Heart right ventricle (tissue), 16 donors: ENCODE measurements at regions not wholly inside any gene's neighbourhood (a gene's known extent, or its start where the extent isn't known, plus 50 kb on each side); places are given as distances from the start of the nearest gene placed in this dataset.

Experiments
- ATAC-seq, 8 donors: fragments of 200-7000 bp; cut with Tn5 transposase; one replicate each; pipeline ENCODE4 v1.9.1; 2020; ENCODE audit warnings: mild to moderate bottlenecking in 8 of 8, moderate library complexity in 8 of 8, moderate number of reproducible peaks in 1 of 8
- DNase-seq, 2 donors: peaks; one replicate each; pipeline ENCODE4 v3.0.0-alpha.2; 2020
- H3K27ac ChIP-seq, 10 donors: fragments of 200-600 bp; sonication (generic) in 2 of 10; one replicate each; pipeline versions ENCODE4 v1.5.0 to v1.8.0; 2020 to 2022; ENCODE audit warnings: mild to moderate bottlenecking in 3 of 10
- H3K27me3 ChIP-seq, 7 donors: fragments of 200-600 bp; one replicate each; pipeline ENCODE4 v1.8.0; 2021 to 2022; ENCODE audit warnings: mild to moderate bottlenecking in 2 of 7
- H3K36me3 ChIP-seq, 9 donors: fragments of 200-600 bp; sonication (generic) in 1 of 9; one replicate each; pipeline versions ENCODE4 v1.5.0 to v1.8.0; 2020 to 2022; ENCODE audit warnings: mild to moderate bottlenecking in 2 of 9
- H3K4me1 ChIP-seq, 9 donors: fragments of 200-600 bp; sonication (generic) in 1 of 9; one replicate each; pipeline versions ENCODE4 v1.5.0 to v1.8.0; 2020 to 2022; ENCODE audit warnings: mild to moderate bottlenecking in 4 of 9
- H3K4me3 ChIP-seq, 10 donors: fragments of 200-600 bp; sonication (generic) in 2 of 10; one replicate each; pipeline versions ENCODE4 v1.5.0 to v1.8.0; 2020 to 2022; ENCODE audit warnings: mild to moderate bottlenecking in 7 of 10, moderate library complexity in 2 of 10
- H3K9me3 ChIP-seq, 11 donors: fragments of 200-600 bp in 10 of 11; sonication (generic) in 2 of 11; one replicate each; pipeline versions ENCODE4 v1.5.0 to v1.8.0; 2013 to 2022; ENCODE audit warnings: mild to moderate bottlenecking in 2 of 11, control low read depth in 1 of 11, moderate library complexity in 1 of 11
- WGBS, 2 donors: extraction: QIAGEN DNeasy Blood & Tissue Kit; methylation state at CpG; one replicate each; pipeline ENCODE4 v1.1.7; 2013; ENCODE audit warnings: inconsistent platforms in 1 of 2; 5-methylcytosine and 5-hydroxymethylcytosine counted together
- intact Hi-C, 10 donors: fragments of 100-400 bp; cut with DNase I; formaldehyde crosslinking; loops; one replicate each; pipeline versions ENCODE4 v1.11.1 to v1.14.2; 2022
- TF ChIP-seq, protein P1 (sequence below), 9 donors: fragments of 200-600 bp; sonication (generic) in 2 of 9; IDR thresholded peaks; one replicate each; pipeline versions ENCODE4 v1.5.0 to v1.8.0; 2021 to 2022; ENCODE audit warnings: antibody characterized with exemption in 9 of 9, mild to moderate bottlenecking in 5 of 9, moderate library complexity in 1 of 9
- donor health status: Arrhythmogenic right ventricular cardiomyopathy.
- donor health status: ischemic (EF 13 %, LVEDD 7.1; RV severe dilation, severe dysfunction).
- donor health status: healthy with polysubstance abuse.
- donor health status: DM: no; HTN: yes; CAD: no.
- donor health status: DM: no; HTN: no; CAD: no.
- donor health status: ischemic (EF 25% LVEDD 6.9; RV normal size, moderate dysfunction).
- donor health status: ischemic (EF 25% LVEDD 5.7; RV mildly dilated, moderate dysfunction).
- donor health status: healthy.
- donor health status: DM: yes; HTN: yes; CAD: no.
- donor health status: Ischemic cardiomyopathy.
- donor health status: ischemic (EF 35%, LVEDD 5.7; RV mildly dilated, moderate dysfunction).
- donor health status: nonischemic (EF 11% LVEDD 7.7; RV severe dilation, severe dysfunction).
- donor health status: DM: yes; HTN: yes; CAD: no.
- donor health status: PGD.
- donor health status: ischemic (EF 29% LVEDD 5.4; RV normal size, mild dysfunction).
- donor health status: nonischemic (EF 23%, LVEDD 6.1; RV moderate dilation, normal function).

DNA sequence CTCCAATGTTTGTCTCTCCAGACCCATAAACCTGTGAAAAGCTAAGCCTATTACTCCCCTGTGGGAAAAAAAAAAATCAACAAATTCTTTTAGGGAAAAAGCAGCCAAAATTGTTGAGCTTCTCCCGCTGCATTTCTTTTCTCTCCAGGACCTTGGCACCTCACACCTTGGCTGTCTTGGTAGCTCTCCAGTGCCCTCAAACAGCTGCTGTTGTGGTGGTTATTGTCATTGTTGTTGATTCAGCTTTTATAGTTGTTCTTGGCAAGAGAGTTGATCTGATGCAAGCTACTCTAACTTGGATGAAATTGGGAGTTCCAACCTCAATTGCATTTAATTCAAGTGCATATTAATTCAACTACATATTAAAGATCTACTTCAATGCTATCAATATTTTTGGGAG lies 516.9 kb upstream of the LARGE1 start:
- intact Hi-C loops: no loop called here
- WGBS, 2 donors: 84% methylated on average over 1 of the region's 1 CpG
- Histone ChIP-seq H3K27me3 (peaks cover 0 to 4% (median 0%) of the 10 kb centered on the region in 7 donors), H3K4me3 (no peak overlapping the region), H3K9me3 (peaks cover 0 to 14% (median 0%) of the 10 kb centered on the region in 11 donors), H3K27ac (no peak overlapping the region), H3K36me3 (no peaks in the 10 kb centered on the region), H3K4me1 (no peaks in the 10 kb centered on the region)
- ATAC-seq: no peak
- TF ChIP-seq, protein P1, sequence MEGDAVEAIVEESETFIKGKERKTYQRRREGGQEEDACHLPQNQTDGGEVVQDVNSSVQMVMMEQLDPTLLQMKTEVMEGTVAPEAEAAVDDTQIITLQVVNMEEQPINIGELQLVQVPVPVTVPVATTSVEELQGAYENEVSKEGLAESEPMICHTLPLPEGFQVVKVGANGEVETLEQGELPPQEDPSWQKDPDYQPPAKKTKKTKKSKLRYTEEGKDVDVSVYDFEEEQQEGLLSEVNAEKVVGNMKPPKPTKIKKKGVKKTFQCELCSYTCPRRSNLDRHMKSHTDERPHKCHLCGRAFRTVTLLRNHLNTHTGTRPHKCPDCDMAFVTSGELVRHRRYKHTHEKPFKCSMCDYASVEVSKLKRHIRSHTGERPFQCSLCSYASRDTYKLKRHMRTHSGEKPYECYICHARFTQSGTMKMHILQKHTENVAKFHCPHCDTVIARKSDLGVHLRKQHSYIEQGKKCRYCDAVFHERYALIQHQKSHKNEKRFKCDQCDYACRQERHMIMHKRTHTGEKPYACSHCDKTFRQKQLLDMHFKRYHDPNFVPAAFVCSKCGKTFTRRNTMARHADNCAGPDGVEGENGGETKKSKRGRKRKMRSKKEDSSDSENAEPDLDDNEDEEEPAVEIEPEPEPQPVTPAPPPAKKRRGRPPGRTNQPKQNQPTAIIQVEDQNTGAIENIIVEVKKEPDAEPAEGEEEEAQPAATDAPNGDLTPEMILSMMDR (IDR thresholded peaks at IDR 0.05): no peak
- no peak for DNase-seq

DNA sequence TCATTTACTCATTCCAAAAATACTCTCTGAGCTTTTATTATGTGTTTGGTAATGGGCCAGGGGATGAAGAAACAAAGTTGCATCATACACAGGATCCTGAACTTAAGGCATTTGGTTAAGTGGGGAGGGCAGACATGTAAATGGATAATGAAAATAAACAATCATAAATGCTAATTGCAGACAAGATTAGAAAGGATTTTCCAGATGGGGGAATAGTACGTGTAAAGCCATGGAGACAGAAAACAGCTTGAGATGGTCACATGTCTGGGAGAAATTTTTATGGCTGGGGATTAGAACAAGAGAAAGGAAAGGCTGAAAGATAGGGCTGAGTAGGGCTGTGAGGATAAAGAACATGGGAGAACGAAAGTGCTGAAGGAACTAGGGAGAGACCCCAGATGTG lies 534.3 kb upstream of the LARGE1 start:
- ATAC-seq (no peak), DNase-seq (no peak)
- H3K4me3 ChIP-seq: no peak overlapping the region
- intact Hi-C loops: no loop called here
- peaks cover 0 to 11% (median 0%) of the 10 kb centered on the region in 11 donors for H3K9me3 ChIP-seq
- no peaks in the 10 kb centered on the region for H3K36me3 ChIP-seq
- H3K27ac ChIP-seq: no peak overlapping the region
- TF ChIP-seq, protein P1 (IDR thresholded peaks at IDR 0.05): no peak
- no peaks in the 10 kb centered on the region for H3K4me1 ChIP-seq
- H3K27me3 ChIP-seq: peaks cover 0 to 14% (median 0%) of the 10 kb centered on the region in 7 donors
- 38 to 45% methylated on average over 2 of the region's 2 CpGs for WGBS, 2 donors

DNA sequence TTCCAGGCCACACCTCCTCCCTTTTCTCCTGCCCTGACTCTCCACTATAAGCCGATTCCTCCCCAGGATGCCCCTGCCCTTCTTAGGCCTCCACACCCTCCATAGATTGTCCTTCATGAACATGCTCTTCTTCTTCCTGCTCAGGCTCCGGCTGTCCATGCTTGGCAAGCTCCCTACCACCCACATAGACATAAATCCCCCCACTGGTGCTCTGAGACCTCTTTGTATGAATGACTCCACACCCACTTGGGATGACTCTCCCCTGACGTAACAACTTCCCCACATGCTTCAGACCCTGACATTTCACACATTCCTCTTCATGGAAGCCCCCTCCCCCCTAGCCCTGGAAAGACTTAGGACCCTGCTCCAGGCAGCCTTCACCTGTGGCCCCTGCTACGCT lies 542.5 kb upstream of the LARGE1 start:
- Histone ChIP-seq H3K27ac (no peak overlapping the region), H3K36me3 (no peaks in the 10 kb centered on the region), H3K4me1 (no peaks in the 10 kb centered on the region), H3K27me3 (peaks cover 0 to 19% (median 0%) of the 10 kb centered on the region in 7 donors), H3K4me3 (no peak overlapping the region), H3K9me3 (no peaks in the 10 kb centered on the region)
- DNase-seq (no peak), ATAC-seq (no peak)
- intact Hi-C loops: no loop called here
- 58 to 62% methylated on average over 4 of the region's 4 CpGs for WGBS, 2 donors
- TF ChIP-seq, protein P1 (IDR thresholded peaks at IDR 0.05): no peak

DNA sequence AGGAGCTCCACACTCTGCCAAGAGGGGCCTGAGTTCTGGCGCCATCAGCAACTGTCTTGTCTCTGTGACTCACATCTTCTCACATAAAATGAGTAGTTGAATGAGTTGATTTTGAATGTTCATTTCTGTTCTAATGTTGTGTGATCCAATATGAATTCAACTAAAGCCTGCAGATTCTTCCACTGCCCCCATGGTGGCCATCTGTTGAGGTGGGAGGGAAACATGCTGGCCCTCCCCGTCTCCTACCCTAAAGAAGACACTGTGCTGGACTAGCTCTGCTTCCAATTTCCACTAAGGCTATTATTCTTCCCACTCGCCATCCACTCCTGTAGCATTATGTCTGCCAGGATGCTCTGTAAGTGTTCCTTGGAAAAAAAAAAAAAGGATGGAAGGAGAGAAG lies 555.6 kb upstream of the LARGE1 start:
- WGBS, 2 donors: 68 to 71% methylated on average over 3 of the region's 3 CpGs
- intact Hi-C loops: loop anchor here in 1 of 10 donors (2.0 kb wide), 1 partner anchor 19 kb away; no protein-coding TSS in a partner anchor
- H3K9me3 ChIP-seq: peaks cover 0 to 16% (median 0%) of the 10 kb centered on the region in 11 donors
- H3K27me3 ChIP-seq: peaks cover 0 to 43% (median 9%) of the 10 kb centered on the region in 7 donors
- TF ChIP-seq, protein P1 (IDR thresholded peaks at IDR 0.05): no peak
- H3K27ac ChIP-seq: no peak overlapping the region
- DNase-seq (no peak), ATAC-seq (no peak)
- no peak overlapping the region for H3K4me3 ChIP-seq
- H3K4me1 ChIP-seq: no peaks in the 10 kb centered on the region
- no peaks in the 10 kb centered on the region for H3K36me3 ChIP-seq
